Inflammatory macrophage treated with lipopolysaccharide for 1 hour (primary cell): ENCODE measurements at regions not wholly inside any gene's neighbourhood (a gene's known extent, or its start where the extent isn't known, plus 50 kb on each side); places are given as distances from the start of the nearest gene placed in this dataset.

Experiments used
- DNase-seq, 2 donors: peaks; one replicate each; pipeline ENCODE4 v3.0.0-alpha.2; 2020 to 2022

GRCh38 chr6:149218471-149218870 is 99.0 kb upstream of the TAB2 start:
- no peak for DNase-seq

- no peak for DNase-seq
Observed at GRCh38 chr6:149218915-149219314, 98.6 kb upstream of the TAB2 start.

- DNase-seq = no peak
Observed at GRCh38 chr6:149220882-149221773, 96.4 kb upstream of the TAB2 start.

- DNase-seq = no peak
Observed at GRCh38 chr6:149221774-149222070, 95.8 kb upstream of the TAB2 start.

- no peak for DNase-seq
Observed at GRCh38 chr6:149223120-149223903, 94.2 kb upstream of the TAB2 start.

- DNase-seq = no peak
Observed at GRCh38 chr6:149223904-149224351, 93.6 kb upstream of the TAB2 start.

GRCh38 chr6:149224399-149224798 is 93.1 kb upstream of the TAB2 start:
- no peak for DNase-seq

- DNase-seq = no peak
Observed at GRCh38 chr6:149225370-149225769, 92.1 kb upstream of the TAB2 start.

- DNase-seq = no peak
Observed at GRCh38 chr6:149225946-149226345, 91.6 kb upstream of the TAB2 start.

- DNase-seq = no peak
Observed at GRCh38 chr6:149227796-149228195, 89.7 kb upstream of the TAB2 start.

- no peak for DNase-seq
Observed at GRCh38 chr6:149228311-149228955, 89.1 kb upstream of the TAB2 start.

GRCh38 chr6:149229096-149229495 is 88.4 kb upstream of the TAB2 start:
- DNase-seq = no peak

- DNase-seq = no peak
Observed at GRCh38 chr6:149230712-149231460, 86.6 kb upstream of the TAB2 start.

- no peak for DNase-seq
Observed at GRCh38 chr6:149231778-149232177, 85.7 kb upstream of the TAB2 start.

GRCh38 chr6:149233056-149233715 is 84.3 kb upstream of the TAB2 start:
- DNase-seq = no peak

- peak in 1 of 2 donors; percentile 38 for DNase-seq
Observed at GRCh38 chr6:149234051-149234962, 83.2 kb upstream of the TAB2 start.

GRCh38 chr6:149235130-149235561 is 82.4 kb upstream of the TAB2 start:
- DNase-seq = peak; percentile 59 to 69

GRCh38 chr6:149236589-149236988 is 80.9 kb upstream of the TAB2 start:
- DNase-seq = no peak

- no peak for DNase-seq
Observed at GRCh38 chr6:149237464-149237863, 80.0 kb upstream of the TAB2 start.

- DNase-seq = no peak
Observed at GRCh38 chr6:149239573-149240209, 77.8 kb upstream of the TAB2 start.

- DNase-seq = no peak
Observed at GRCh38 chr6:149242883-149243282, 74.6 kb upstream of the TAB2 start.
